GM18873 (cell line): ENCODE measurements at regions not wholly inside any gene's neighbourhood (a gene's known extent, or its start where the extent isn't known, plus 50 kb on each side); places are given as distances from the start of the nearest gene placed in this dataset.
"Not testable (repeated sequence)": the region's sequence is repeated elsewhere in the genome, so short reads cannot be mapped to it uniquely, and the experiment has no call there.

Source experiments
- ATAC-seq: cut with Tn5 transposase; IDR thresholded peaks from one replicate; pipeline ENCODE4 v1.9.1; 2021; ENCODE audit warnings: mild to moderate bottlenecking, moderate library complexity, moderate number of reproducible peaks; ENCODE audit not compliant: unreplicated experiment, low FRiP score

DNA sequence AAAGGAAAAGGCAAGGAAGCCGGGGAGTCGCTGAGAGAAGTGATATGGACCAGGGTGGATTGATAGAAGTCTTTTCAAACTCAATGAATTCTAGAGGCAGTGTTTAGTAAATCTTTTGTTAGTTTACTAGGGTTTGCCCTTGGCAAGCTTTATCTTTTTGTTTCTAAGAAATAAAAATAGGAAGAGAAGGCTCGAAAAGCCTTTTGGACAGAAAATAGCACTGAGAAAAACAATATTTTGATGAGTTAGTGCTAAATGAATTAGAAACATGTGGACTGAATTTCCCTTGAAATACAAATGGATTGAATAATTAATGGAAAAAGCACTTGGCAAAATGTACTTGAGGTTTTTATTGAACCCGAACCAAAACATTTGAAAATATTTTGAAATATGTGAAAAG is 121.8 kb upstream of the SPAG17 start:
- ATAC-seq = no peak

GRCh38 chr1:118304722-118305359 is 119.8 kb upstream of the SPAG17 start:
- ATAC-seq = no peak

DNA sequence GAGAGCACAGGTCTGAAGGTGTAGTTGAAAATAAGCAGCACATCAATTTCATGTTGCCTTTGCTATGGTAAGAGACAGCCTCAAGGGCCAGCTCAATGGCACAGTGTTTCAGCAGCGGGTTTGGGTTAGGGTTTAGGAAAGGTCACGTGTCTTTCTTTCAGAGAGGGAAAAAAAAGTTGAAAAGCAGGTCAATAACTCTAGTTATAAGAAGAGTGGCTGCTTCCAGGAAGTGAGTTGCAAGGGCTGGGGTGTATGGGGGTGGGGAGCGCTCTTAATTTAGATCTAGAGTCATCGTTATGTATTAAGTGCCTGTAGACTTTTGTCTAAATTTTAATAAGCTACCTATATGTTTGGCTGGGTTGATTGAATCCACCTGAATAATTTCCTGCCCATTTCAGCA is 118.5 kb upstream of the SPAG17 start:
- ATAC-seq = no peak

GRCh38 chr1:118303064-118303463 is 118.0 kb upstream of the SPAG17 start:
- no peak for ATAC-seq

DNA sequence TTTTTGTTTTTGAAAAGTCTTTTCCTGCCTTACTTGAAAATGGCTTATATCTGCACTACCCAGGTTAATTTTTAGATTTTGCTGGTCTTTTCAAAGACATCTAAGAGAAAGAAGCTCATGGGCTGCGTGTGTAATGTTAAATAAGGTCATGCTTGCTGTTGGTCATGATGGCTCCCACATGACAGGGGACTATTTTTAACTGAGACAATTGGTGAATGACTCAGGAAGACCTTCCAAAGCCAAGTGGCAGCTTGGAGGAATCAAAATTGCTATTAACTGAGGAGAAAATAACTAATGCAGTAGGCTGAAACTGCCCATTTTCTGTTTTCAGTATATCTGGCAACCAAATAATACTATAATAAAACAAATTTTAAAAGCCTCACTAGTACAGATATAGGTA is 117.1 kb upstream of the SPAG17 start:
- ATAC-seq = no peak

GRCh38 chr1:118300808-118301207 is 115.8 kb upstream of the SPAG17 start:
- no peak for ATAC-seq

GRCh38 chr1:118298397-118298796 is 113.4 kb upstream of the SPAG17 start:
- ATAC-seq = no peak

DNA sequence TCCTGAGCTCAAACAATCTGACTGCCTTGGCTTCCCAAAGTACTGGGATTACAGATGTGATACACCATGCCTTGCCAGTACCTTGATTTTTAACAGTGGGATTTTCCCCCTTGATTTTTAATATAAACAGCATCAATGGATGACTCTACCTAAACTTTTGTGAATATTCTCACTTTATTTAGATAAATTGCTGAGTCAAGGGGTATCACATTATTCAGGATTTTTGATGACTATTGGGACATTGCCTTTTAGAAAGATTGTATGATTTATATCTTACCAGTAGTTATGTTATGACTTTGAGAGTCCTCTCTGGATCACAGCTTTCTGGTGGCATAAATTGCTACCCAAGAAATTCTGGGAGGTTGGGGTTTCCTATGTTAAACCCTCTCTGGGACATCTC is 112.5 kb upstream of the SPAG17 start:
- no peak for ATAC-seq

DNA sequence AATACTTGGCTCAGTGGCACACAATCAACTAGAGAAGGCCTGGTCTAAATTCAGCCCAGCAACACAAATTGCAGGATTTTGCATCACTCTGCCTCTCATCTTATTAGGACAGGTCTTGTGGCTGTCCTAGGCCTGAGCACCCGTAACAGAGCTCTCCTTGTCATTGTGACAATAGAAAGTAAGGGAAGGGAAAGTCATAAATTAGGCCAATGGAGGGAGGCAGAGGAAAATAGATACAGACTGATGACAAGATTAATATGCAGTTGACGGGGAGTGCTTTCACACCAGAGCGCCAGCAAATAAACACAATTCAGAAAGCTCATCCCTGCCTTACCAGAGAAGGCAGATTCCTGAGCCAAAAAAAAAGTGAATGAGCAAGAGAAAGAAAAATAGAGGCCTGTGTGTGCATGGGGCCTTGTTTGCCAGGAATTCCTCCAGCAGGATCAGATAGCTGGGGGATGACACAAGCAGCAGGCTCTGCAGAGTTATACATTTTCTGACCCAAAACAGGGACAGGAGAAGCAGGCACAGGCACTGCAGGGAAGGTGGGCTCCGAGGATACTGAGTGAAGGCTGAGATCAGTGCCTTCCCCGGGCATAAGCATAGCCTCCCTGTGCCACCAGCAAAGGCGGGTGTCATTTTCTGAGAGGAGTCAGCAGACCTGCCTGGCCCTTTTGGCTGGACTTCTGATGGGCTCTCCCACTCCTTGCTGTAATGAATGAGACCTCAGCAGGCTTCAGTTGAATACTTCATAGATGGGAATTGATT is 110.0 kb upstream of the SPAG17 start:
- ATAC-seq = no peak

- no peak for ATAC-seq
Measured at GRCh38 chr1:118291661-118292060, 106.6 kb upstream of the SPAG17 start.

- no peak for ATAC-seq
Measured at GRCh38 chr1:118290571-118290970, 105.5 kb upstream of the SPAG17 start.

GRCh38 chr1:118290046-118290445 is 105.0 kb upstream of the SPAG17 start:
- no peak for ATAC-seq

DNA sequence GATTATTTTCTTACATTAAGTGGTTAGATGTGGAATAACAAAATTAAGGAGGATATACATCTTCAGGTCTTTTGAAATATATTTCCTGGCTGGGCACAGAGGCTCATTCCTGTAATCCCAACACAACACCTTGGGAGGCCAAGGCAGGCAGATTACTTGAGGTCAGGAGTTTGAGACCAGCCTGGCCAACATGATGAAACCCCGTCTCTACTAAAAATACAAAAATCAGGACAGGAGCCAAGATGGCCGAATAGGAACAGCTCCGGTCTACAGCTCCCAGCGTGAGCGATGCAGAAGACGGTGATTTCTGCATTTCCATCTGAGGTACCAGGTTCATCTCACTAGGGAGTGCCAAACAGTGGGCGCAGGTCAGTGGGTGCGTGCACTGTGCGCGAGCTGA is 95.6 kb upstream of the SPAG17 start:
- ATAC-seq = not testable (repeated sequence)

DNA sequence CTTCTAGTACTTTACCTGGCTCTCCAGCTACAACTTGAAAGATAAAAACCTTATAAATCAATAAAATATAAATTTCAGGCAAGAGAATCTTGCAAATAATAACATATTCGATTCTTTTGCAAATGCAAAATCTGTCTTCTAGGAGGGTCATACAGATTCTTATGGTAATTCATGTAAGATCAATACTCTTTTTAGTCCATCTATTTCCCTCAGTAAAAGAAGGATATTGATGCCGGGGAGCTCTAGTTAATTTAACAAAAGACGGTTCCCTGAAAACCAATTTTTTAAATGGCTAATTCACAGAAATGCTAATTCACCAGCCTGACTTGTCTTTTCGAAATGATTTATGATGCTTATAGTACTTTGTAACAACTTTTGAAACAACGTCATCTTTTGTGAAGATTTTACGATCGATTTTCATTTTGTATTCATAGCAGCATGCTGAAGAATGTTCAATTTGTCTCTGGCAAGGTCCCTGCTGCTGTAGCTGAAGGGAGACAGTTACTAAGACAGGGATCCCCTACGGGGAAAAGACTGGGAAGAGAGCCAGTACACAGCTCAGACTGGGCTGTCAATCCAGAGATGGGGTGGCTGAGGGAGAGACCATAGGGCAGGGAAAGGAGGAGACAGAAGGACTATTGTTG is 90.6 kb upstream of the SPAG17 start:
- no peak for ATAC-seq

DNA sequence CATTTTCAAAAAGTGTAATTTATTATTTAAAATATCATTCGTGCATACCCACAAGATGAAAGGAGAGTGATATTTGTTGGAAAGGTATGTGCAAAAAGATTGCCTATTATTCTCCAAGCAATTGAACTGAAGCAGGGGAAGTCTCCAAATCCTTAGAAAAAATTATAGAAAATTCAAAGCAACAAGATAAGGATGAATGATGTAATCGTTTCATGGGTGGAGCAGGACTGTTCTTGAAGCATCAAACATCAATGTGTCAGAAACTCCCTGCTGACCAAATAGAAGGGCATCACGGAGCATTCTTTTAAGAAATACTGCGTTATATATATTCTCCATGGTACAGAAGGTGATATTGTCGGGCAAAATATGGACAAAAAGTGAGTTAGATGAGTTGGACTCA is 87.9 kb upstream of the SPAG17 start:
- ATAC-seq = no peak

GRCh38 chr1:118271883-118272282 is 86.9 kb upstream of the SPAG17 start:
- no peak for ATAC-seq

- ATAC-seq = no peak
Measured at GRCh38 chr1:118269598-118269997, 84.6 kb upstream of the SPAG17 start.

DNA sequence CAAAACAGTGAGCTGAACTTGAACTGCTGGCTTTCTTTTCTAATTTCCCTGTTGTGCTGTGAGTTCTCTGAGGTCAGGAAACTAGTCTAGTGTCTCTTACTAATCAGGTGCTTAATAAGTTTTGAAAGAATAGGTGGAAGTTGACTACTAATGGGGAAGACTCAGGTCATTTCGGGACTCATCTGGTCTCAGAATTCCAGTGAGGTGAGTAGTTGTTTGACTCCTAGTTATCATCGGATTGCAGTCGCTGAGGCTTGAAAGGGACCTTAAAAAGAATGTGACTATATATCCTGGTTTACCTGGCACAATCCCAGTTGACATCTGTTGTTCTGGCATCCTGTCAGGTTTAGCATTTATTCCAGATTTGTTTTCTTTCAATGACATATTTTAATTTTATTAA is 81.4 kb upstream of the SPAG17 start:
- ATAC-seq = no peak

GRCh38 chr1:118264343-118264742 is 79.3 kb upstream of the SPAG17 start:
- no peak for ATAC-seq

DNA sequence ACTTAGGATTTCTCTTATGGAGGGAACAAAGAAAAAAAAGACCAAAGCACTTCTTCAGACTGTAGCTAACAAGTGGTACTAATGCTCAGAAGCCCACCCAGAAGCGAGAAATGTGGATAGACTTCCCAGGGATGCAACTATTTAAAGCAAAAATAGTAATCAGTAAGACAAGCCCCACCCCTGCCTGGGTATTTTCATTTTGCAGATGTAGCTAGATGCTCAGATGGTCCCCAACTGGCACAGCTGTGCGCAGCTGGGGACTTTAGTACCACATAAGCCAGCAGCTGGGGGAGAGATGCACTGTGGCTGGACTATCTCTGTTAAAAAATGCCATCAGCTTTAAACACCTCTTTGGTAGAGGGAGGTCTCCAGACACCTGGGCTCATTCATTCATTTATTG is 77.8 kb upstream of the SPAG17 start:
- no peak for ATAC-seq

GRCh38 chr1:118258975-118259374 is 73.9 kb upstream of the SPAG17 start:
- ATAC-seq = no peak

DNA sequence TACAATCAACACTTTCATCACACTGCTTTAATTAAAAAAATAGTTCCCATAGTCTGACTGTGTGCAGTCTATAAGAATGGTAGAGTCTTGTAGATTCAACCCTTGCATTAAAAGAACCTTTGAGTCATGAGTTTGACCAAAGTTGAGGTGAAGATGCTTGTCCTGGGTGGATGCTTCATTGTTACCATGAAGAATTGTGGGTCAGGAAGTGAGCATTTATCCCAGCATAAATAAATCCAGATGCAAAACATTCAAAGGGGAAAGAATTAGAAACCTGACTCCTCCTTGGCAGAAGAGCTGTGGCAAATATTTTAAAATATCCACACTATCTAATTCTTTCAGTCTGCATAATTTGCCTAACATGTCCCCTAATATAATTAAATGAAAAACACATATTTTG is 72.9 kb upstream of the SPAG17 start:
- ATAC-seq = no peak
